Lower leg skin (tissue), 3 donors: ENCODE measurements at regions not wholly inside any gene's neighbourhood (a gene's known extent, or its start where the extent isn't known, plus 50 kb on each side); places are given as distances from the start of the nearest gene placed in this dataset.

ENCODE experiments used
- CTCF ChIP-seq, 3 donors: fragments of 450-650 bp; IDR thresholded peaks; one replicate each; pipeline ENCODE4 v1.5.1; 2016; ENCODE audit warnings: antibody characterized with exemption in 3 of 3, mild to moderate bottlenecking in 3 of 3, moderate library complexity in 2 of 3
- POLR2A ChIP-seq, 2 donors: fragments of 450-650 bp; IDR thresholded peaks; one replicate each; pipeline ENCODE4 v1.6.1; 2016 to 2017; ENCODE audit warnings: antibody characterized with exemption in 2 of 2, mild to moderate bottlenecking in 1 of 2, moderate library complexity in 1 of 2

DNA sequence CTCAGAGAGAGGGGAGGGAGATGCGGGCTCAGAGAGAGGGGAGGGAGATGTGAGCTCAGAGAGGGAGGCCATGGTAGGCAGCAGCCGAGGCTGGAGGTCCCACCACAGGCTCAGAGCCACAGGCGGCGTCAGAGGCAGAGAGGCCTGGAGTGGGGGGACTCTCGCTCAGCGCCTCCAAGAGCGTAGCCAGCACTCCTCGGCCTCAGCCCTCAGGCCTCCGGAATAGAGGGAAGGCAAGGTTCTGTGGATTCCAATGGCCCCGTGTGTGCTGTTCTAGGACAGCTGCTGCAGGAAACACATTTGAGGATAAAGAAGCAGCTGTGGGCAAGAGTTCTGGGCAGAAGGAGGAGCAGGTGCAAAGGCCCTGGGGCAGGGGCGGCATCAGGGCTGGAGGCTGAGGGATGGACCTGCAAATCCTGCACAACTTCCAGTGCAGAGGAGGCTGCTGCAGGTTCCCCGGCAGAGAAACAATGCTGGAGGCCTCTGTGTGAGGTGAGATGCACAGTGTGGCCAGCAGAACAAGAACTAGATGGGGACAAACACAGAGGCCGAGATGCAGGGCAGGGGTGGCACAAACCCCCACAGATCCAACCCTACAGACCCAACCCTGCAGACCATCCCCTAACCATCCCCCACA, 59.1 kb upstream of the GALNT9 start:
- no peak for TF ChIP-seq POLR2A (IDR thresholded peaks at IDR 0.05)
- TF ChIP-seq CTCF (IDR thresholded peaks at IDR 0.05), result no peak
